HG03432 (cell line): ENCODE measurements at regions not wholly inside any gene's neighbourhood (a gene's known extent, or its start where the extent isn't known, plus 50 kb on each side); places are given as distances from the start of the nearest gene placed in this dataset.
"Not testable (repeated sequence)": the region's sequence is repeated elsewhere in the genome, so short reads cannot be mapped to it uniquely, and the experiment has no call there.

Experiments
- ATAC-seq: cut with Tn5 transposase; IDR thresholded peaks from one replicate; pipeline ENCODE4 v1.9.1; 2021; ENCODE audit warnings: mild to moderate bottlenecking, moderate library complexity; ENCODE audit not compliant: unreplicated experiment

- ATAC-seq = not testable (repeated sequence)
These were observed 56.2 kb upstream of the DDAH1 start for GRCh38 chr1:85520826-85521820.

GRCh38 chr1:85522458-85522857 is 57.5 kb upstream of the DDAH1 start:
- ATAC-seq = not testable (repeated sequence)

- peak; percentile 61 for ATAC-seq
These were observed 57.5 kb upstream of the CCN1 start for GRCh38 chr1:85523061-85523460.

- ATAC-seq = not testable (repeated sequence)
These were observed 56.2 kb upstream of the CCN1 start for GRCh38 chr1:85524281-85524886.

- ATAC-seq = not testable (repeated sequence)
These were observed 55.0 kb upstream of the CCN1 start for GRCh38 chr1:85525591-85525991.

- ATAC-seq = not testable (repeated sequence)
These were observed 54.3 kb upstream of the CCN1 start for GRCh38 chr1:85526216-85526615.

GRCh38 chr1:85527145-85527544 is 53.4 kb upstream of the CCN1 start:
- not testable (repeated sequence) for ATAC-seq
